Vagina (tissue), 2 donors: ENCODE measurements at regions not wholly inside any gene's neighbourhood (a gene's known extent, or its start where the extent isn't known, plus 50 kb on each side); places are given as distances from the start of the nearest gene placed in this dataset.

Source experiments
- CTCF ChIP-seq, 3 experiments: fragments of 450-650 bp in 2 of 3; fragments of 200-600 bp in 1 of 3; sonication (generic) in 1 of 3; IDR thresholded peaks; one replicate each; pipeline ENCODE4 v1.5.1; 2017 to 2019; ENCODE audit warnings: antibody characterized with exemption in 3 of 3, mild to moderate bottlenecking in 2 of 3, moderate library complexity in 2 of 3
- POLR2A ChIP-seq, 2 donors: fragments of 450-650 bp; IDR thresholded peaks; one replicate each; pipeline ENCODE4 v1.6.1; 2017; ENCODE audit warnings: antibody characterized with exemption in 2 of 2, mild to moderate bottlenecking in 2 of 2, moderate library complexity in 2 of 2

- TF ChIP-seq POLR2A (IDR thresholded peaks at IDR 0.05) (no peak), CTCF (IDR thresholded peaks at IDR 0.05) (no peak)
These were observed 516.0 kb downstream of the ZNF608 start for GRCh38 chr5:124230456-124230855.
